Sciatic nerve (tissue), 2 donors: ENCODE measurements at regions not wholly inside any gene's neighbourhood (a gene's known extent, or its start where the extent isn't known, plus 50 kb on each side); places are given as distances from the start of the nearest gene placed in this dataset.
"Not testable (repeated sequence)": the region's sequence is repeated elsewhere in the genome, so short reads cannot be mapped to it uniquely, and the experiment has no call there.

Experiments
- ATAC-seq: fragments of 200-7000 bp; cut with Tn5 transposase; one replicate; pipeline ENCODE4 v1.9.1; 2020; ENCODE audit warnings: mild to moderate bottlenecking, moderate library complexity
- DNase-seq: peaks from one replicate; pipeline ENCODE4 v3.0.0-alpha.2; 2020; ENCODE audit warnings: low spot score
- intact Hi-C: fragments of 100-400 bp; cut with DNase I; formaldehyde crosslinking; loops from one replicate; pipeline ENCODE4 v1.14.2; 2022
- donor health status: DM: no; HTN: no; CAD: no.
- donor health status: DM: no; HTN: no; CAD: no.

DNA sequence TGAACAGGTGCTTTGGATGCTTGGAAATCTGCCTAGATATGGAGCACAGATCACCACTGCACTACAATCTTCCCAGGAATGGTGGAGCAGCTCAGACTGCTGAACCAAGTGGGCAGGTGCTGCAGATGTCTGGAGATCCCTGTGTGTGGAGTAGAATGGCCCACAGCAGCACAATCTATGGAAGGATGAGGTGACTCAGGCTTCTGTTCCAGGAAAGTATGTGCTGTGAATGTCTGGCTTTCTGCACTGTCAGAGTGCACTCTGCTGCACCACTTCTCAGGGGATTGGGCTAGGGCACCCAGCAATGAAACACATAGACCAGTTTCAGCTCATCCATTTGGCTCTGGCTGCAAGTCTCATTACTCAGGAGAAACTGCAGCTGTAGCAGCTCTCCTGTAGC is 865.4 kb upstream of the NXPH2 start:
- no peak for ATAC-seq
- intact Hi-C loops: no loop called here
- DNase-seq: no peak

DNA sequence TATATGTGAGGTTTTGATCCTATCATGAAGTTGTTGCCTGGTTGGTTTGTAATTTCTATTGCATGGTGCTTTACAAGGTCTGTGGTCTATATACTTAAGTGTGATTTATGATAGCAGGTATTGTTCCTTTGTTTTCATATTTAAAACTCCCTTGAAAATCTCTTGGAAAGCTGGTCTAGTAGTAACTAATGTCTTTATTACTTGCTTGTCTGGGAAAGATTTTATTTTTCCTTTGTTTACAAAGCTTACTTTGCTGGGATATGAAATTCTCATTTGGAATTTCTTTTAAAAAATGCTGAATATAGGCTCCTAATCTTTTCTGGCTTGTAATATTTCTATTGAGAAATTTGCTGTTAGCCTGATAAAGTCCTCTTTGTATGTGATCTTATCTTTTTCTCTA is 862.9 kb upstream of the NXPH2 start:
- intact Hi-C loops: no loop called here
- DNase-seq: no peak
- ATAC-seq: no peak

DNA sequence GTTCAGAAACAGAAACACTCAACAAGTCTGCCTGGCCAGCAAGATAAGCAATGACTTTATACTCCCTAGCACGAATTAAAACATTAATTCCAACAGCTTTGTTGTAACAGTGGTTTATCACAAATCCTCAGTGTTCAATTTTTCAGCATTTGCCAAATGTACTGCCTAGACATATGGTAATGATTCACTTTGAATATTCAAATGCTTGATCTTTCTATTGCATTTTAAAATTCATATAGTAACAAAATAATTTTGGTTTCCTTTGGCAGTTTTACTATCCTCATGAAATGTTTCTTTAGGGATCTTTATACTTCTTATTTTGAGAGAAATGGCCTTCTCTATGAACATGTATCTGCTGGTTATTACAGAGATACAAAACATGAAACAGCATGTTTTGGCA is 851.8 kb upstream of the NXPH2 start:
- no peak for ATAC-seq
- no peak for DNase-seq
- intact Hi-C loops: no loop called here

DNA sequence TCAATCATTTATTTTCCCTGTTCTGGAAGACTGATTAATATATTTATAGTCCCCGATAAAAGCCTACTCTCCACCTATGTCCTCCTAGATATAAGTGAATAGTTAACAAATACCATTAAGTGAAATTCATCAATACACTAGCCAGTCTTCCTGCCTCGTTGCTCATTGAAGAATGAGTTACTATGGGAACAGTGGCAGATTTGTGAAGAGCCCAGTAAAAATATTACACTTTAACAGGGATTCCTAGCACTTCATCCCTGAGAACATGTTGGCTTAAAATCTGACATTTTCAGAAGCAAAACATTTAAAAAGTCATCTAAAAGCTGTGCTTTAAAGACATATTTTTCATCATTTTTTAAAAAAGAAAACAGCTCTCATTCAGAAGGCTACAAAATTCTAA is 848.7 kb upstream of the NXPH2 start:
- DNase-seq: no peak
- ATAC-seq: no peak
- intact Hi-C loops: no loop called here

DNA sequence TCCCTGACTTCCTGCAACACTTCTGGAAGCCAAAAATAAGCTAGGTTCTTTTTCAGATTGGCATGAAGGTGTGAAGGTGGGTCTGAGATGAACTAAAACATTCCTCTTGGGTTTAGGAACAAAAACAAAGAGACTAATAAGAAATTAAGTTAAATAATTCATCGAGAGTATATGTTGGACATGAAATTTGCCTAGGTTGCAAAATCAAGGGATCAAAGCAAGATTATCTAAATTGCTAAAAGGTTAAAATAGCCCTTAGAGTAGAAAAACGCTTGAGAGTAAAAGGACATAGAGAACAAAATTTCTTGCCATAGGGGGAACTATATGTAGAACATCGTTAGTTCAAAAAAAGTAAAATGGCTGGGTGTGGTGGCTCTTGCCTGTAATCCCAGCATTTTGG is 845.9 kb upstream of the NXPH2 start:
- intact Hi-C loops: no loop called here
- DNase-seq (no peak), ATAC-seq (no peak)

DNA sequence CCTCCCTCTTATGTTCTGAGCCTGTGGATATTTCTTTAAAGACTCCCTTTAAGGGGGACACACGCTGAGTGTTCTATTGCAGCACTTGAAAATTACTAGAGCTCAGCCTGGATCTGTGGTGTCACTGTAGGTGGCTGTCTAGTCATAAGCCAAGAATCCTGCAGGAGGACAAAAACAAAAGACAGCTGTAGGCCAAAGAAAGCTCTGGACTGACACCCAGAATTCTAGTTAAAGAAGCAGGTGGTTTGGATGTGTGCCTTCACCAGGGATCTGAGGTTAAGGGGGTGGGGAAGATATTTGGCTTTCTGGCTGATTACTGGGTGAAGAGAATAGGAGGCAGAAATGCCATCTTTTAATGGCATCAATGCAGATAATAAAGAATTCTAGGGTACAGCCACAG is 842.5 kb upstream of the NXPH2 start:
- ATAC-seq: no peak
- no peak for DNase-seq
- intact Hi-C loops: no loop called here

DNA sequence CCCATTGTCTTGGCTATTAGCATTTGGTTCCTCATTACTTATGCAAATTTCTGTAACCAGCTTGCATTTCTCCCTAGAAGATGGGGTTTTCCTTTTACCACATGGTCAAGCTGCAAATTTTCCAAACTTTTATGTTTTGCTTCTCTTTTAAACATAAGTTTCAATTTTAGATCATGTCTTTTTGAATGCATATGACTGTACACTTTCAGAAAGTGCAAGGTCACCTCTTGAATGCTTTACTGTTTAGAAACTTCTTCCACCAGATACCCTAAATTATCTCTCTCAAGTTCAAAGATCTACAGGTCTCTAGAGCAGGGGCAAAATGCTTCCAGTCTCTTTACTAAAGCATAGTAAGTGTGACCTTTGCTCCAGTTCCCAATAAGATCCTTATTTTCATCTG is 837.6 kb upstream of the NXPH2 start:
- DNase-seq: no peak
- ATAC-seq: no peak
- intact Hi-C loops: no loop called here

GRCh38 chr2:139613264-139613663 is 833.1 kb upstream of the NXPH2 start:
- no peak for ATAC-seq
- DNase-seq: no peak
- intact Hi-C loops: no loop called here

DNA sequence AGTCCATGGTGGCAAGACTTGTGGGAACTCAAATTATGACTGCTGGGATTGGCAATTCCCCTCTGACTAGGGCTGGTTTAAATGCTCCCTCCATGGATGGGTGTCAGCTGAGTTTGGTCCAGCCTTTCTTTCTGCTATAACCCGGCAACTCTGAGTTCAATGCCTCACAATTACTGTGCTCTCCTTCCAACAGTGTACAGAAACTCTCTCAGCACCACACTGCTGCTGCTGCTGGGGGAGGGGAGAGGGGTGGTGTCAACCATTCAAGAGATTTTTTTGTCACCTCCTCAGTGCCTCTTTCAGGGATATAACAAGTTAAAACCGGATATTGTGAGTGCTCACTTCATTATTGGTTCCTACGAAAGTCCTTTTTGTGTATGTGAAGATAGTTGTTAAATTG is 830.3 kb upstream of the NXPH2 start:
- ATAC-seq (no peak), DNase-seq (no peak)
- intact Hi-C loops: no loop called here

- intact Hi-C loops: no loop called here
- no peak for ATAC-seq
- DNase-seq: no peak
Measured at GRCh38 chr2:139609109-139609508, 828.9 kb upstream of the NXPH2 start.

GRCh38 chr2:139605668-139606067 is 825.5 kb upstream of the NXPH2 start:
- DNase-seq (no peak), ATAC-seq (no peak)
- intact Hi-C loops: no loop called here

DNA sequence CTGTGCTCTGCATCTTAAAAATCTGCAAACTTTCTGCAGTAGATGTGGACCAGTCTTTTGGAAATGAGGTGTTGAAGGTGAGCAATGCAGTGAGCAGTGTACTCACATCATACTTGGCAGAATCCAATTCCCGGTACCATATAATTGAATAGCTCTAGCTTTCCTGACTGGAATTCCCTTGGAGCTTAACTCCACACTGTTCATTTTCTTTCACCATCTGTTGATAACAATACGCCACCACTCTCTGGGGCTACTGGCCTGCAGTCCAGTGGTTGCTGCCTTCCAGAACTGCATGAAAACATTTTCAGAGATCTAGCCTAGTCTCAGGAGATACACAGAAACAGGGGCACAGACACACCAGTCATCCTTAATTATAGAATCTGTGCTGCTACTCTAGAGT is 820.0 kb upstream of the NXPH2 start:
- intact Hi-C loops: no loop called here
- no peak for ATAC-seq

DNA sequence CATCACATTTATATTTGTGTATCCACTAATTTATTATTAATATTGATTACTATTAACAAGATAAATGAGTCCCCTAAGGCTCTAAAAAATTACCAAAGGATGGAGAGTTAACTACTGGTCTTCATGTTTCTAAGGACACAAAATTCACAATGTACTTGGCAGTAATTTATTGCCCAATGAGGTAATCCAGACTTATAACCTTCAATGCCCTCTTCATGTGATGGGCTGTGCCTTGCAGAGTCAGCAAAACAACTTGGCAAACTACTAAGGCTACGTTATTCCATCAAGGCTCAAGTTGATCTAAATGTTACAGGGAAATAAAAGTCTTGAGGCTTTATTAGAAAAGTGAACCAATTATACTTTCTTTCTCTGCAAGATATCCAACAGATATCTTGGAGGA is 804.9 kb upstream of the NXPH2 start:
- no peak for ATAC-seq
- no peak for DNase-seq
- intact Hi-C loops: no loop called here

More for the DNA sequence above, 820.0 kb upstream of the NXPH2 start:
- no peak for DNase-seq

DNA sequence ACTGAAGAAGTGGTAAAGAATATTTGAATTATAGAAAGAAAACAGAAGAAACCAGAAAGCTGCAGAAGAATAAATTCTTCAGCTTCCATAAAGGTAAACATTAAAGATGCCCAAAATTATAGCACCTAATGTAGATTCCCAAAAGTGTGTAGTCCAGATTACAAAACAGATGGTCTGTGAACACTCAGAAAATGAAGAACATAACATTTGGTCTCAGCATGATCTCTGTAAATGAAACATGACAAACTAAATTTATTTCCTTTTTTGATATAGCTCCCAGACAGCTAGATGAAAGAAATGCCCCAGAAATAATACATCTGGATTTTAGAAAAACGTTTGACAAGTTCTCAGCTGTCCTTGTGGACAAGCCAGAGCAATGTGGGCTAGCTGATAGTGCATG is 794.2 kb upstream of the NXPH2 start:
- intact Hi-C loops: no loop called here
- DNase-seq: no peak
- no peak for ATAC-seq

DNA sequence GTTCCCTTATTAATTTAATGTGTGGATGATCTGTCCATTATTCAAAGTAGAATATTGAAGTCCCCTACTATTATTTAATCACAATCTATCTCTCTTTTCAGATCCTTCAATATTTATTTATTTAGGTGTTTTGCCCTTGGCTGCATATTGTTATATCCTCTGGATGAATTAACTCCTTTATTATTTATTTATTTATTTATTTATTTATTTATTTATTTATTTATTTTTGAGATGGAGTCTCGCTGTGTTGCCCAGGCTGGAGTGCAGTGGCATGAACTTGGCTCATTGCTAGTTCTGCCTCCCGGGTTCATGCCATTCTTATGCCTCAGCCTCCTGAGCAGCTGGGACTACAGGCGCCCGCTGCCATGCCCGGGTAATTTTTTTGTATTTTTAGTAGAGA is 776.6 kb upstream of the NXPH2 start:
- intact Hi-C loops: no loop called here
- ATAC-seq: no peak
- no peak for DNase-seq

GRCh38 chr2:139550873-139551272 is 770.7 kb upstream of the NXPH2 start:
- DNase-seq: no peak
- intact Hi-C loops: no loop called here
- no peak for ATAC-seq

- ATAC-seq: no peak
- no peak for DNase-seq
- intact Hi-C loops: no loop called here
Measured at GRCh38 chr2:139550341-139550740, 770.2 kb upstream of the NXPH2 start.

- ATAC-seq (no peak), DNase-seq (no peak)
- intact Hi-C loops: no loop called here
Measured at GRCh38 chr2:139544186-139544851, 764.1 kb upstream of the NXPH2 start.

GRCh38 chr2:139538332-139539020 is 758.3 kb upstream of the NXPH2 start:
- DNase-seq, intact Hi-C loops, ATAC-seq: not testable (repeated sequence)

DNA sequence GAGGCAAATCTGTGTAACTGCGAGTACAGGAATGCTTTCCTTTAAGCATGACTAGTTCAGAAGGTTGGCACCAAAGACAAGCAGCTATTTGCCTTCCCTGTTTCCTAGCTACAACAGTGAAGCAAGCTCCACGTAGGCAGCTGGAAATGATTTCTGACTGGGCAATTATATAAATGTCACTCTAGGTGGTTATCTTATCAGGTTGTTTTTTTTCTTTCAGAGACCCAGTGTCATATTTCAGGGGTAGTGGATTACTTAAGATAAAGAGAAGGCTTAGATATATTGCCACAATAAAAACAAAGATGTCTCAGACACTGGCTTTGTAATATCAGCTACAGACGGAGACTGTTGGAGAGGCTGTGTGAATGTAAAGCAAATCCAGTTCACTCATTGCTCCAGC is 748.9 kb upstream of the NXPH2 start:
- intact Hi-C loops: no loop called here
- DNase-seq (no peak), ATAC-seq (no peak)

DNA sequence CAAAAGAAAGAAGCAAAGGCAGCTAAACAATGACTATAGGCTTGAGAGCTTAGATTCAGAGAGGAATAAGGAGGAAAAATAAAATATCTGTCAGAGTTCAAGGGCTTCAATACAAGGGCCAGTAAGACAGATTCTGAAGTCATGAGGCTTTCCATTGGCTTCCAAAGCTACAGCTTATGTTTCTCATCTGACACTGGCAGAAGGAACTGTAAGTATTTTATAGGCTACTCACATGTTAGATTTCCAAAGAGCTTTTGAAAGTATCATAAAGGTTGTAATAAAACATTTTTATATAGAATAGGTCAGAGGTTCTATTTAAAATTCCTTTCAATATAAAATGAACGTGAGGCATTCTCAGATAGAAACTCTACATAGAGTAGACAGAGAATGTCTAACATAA is 746.6 kb upstream of the NXPH2 start:
- intact Hi-C loops: no loop called here
- ATAC-seq (no peak), DNase-seq (no peak)
